WI38 (cell line): ENCODE measurements at regions not wholly inside any gene's neighbourhood (a gene's known extent, or its start where the extent isn't known, plus 50 kb on each side); places are given as distances from the start of the nearest gene placed in this dataset.

Experiments
- H3K4me3 ChIP-seq: 2 replicates; pipeline ENCODE4 v1.5.1; 2011; ENCODE audit warnings: low read depth, mild to moderate bottlenecking, control low read depth, low read length
- TF ChIP-seq, protein P1 (sequence below): IDR thresholded peaks from 2 replicates; pipeline ENCODE4 v1.5.1; 2012; ENCODE audit warnings: low read depth, mild to moderate bottlenecking, control low read depth, low read length

- TF ChIP-seq, protein P1, sequence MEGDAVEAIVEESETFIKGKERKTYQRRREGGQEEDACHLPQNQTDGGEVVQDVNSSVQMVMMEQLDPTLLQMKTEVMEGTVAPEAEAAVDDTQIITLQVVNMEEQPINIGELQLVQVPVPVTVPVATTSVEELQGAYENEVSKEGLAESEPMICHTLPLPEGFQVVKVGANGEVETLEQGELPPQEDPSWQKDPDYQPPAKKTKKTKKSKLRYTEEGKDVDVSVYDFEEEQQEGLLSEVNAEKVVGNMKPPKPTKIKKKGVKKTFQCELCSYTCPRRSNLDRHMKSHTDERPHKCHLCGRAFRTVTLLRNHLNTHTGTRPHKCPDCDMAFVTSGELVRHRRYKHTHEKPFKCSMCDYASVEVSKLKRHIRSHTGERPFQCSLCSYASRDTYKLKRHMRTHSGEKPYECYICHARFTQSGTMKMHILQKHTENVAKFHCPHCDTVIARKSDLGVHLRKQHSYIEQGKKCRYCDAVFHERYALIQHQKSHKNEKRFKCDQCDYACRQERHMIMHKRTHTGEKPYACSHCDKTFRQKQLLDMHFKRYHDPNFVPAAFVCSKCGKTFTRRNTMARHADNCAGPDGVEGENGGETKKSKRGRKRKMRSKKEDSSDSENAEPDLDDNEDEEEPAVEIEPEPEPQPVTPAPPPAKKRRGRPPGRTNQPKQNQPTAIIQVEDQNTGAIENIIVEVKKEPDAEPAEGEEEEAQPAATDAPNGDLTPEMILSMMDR, result peak; percentile 18; the same call in 1 of the 2 replicates
Observed at GRCh38 chr13:90867336-90867683, 480.2 kb upstream of the MIR17HG start.

DNA sequence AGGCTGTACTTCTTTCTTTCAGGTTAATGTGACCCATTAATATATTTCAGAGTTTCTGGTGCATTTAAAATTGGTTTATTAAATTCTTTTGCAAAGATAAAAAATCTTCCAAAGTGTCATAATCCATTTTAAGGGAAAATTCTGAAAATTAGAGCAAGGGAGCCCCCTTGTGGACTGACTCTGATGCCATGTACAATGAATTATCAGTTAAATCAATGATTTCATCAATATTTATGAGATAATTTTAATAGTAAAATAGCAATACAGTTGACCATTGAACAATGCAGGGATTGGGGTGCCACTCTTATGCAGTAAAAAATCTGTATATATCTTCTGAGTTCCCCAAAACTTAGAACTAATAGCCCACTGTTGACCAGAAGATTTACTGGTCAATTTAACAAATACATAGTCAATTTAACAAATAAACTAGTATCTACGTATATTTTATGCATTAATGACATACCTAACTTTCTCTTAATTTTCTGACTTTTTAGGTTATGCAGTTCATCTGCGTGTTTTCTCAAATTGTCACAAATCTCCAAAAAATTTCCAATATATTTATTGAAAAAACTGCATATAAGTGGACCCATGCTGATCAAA, 479.1 kb upstream of the MIR17HG start:
- TF ChIP-seq, protein P1, result 0 out of 2 replicates have a peak, but pooled peaks have one; percentile 21
- no peak overlapping the region for H3K4me3 ChIP-seq

More at GRCh38 chr13:90867336-90867683, 480.2 kb upstream of the MIR17HG start:
- no peak overlapping the region for H3K4me3 ChIP-seq

DNA sequence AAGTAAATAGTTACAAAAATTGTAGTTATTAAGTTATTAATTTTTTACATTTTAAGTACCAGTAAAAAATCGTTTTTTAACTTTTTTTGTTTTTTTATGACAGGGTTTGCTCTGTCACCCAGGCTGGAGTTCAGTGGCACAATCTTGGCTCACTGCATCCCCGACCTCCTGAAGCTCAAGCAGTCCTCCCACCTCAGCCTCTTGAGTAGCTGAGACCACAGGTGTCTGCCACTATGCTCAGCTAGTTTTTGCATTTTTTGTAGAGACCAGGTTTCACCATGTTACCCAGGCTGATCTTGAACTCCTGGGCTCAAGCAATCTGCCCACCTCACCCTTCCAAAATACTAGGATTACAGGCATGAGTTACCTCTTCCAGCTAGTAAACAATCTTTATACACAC, 477.9 kb upstream of the MIR17HG start:
- TF ChIP-seq, protein P1, result no peak

DNA sequence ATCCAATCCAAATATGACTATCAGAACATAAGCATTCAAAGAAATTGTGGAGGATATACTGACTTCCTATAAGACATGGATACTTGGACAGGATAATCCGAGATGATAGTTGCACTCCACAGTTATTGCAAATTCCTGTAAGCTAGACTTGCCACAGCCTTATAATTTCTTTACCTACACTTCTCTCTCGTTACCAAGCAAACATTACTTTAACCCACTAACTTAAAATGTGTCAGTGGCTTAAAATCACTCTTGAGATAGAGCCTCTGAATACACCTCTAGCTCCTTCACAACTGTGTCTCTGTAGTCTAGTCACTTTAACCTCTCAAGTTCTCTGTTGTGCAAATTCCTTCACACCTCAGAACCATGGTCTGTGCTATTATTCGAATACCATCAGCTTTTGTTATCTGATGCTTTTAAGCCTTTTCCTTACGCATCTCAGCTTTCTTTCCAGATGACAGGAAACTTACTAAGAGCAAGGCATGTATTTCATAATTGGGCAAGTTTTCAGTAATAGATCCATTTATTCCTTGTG, 474.9 kb upstream of the MIR17HG start:
- TF ChIP-seq, protein P1, result no peak
- no peak overlapping the region for H3K4me3 ChIP-seq

More for the DNA sequence above, 477.9 kb upstream of the MIR17HG start:
- no peak overlapping the region for H3K4me3 ChIP-seq

GRCh38 chr13:90880790-90881189, 466.7 kb upstream of the MIR17HG start:
- TF ChIP-seq, protein P1, result no peak
- no peak overlapping the region for H3K4me3 ChIP-seq

- TF ChIP-seq, protein P1, result no peak
- no peak overlapping the region for H3K4me3 ChIP-seq
Observed at GRCh38 chr13:90882551-90882950, 464.9 kb upstream of the MIR17HG start.

DNA sequence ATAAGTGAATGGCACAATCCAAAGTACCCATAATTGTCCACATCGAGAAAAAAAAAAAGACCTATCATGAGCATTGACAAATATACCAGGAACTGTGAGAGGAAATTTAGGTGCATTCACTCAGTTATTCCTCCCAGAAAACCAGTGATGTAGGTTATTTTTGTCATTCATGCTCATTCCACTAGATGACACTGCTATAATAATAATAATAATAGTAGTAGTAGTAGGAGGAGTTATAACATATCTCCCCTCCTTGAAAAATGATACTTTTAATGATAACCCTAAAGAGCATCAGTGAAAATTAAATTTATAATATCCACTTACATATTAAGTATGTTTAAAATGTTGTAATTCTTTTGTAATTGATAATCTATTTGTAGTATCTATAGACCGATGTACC, 463.9 kb upstream of the MIR17HG start:
- H3K4me3 ChIP-seq, result no peak overlapping the region
- TF ChIP-seq, protein P1, result no peak
